Bronchial epithelial cell (primary cell): ENCODE measurements at regions not wholly inside any gene's neighbourhood (a gene's known extent, or its start where the extent isn't known, plus 50 kb on each side); places are given as distances from the start of the nearest gene placed in this dataset.
A peak's percentile ranks its signal among the peaks of the same experiment; 100 is the strongest.

Source experiments
- DNase-seq: peaks from one replicate; pipeline ENCODE4 v3.0.0-alpha.2; 2010; ENCODE audit warnings: low read depth
- FAIRE-seq: peaks from 2 replicates; lab custom pipeline; 2011; peaks lifted over from hg19 to GRCh38; lab: Jason Lieb, UNC
- H3K27me3 ChIP-seq: 2 replicates; pipeline ENCODE4 v1.5.1; 2011; ENCODE audit warnings: low read length; ENCODE audit not compliant: control insufficient read depth, insufficient read depth
- H3K36me3 ChIP-seq: 2 replicates; pipeline ENCODE4 v1.5.1; 2011; ENCODE audit warnings: low read length; ENCODE audit not compliant: control insufficient read depth, insufficient read depth
- H3K4me3 ChIP-seq: 2 replicates; pipeline ENCODE4 v1.5.1; 2011; ENCODE audit warnings: mild to moderate bottlenecking, low read depth, low read length, control low read depth
- CTCF ChIP-seq: IDR thresholded peaks from 2 replicates; pipeline ENCODE4 v1.5.1; 2011; ENCODE audit warnings: mild to moderate bottlenecking, moderate library complexity, low read length, control low read depth, inconsistent platforms; ENCODE audit not compliant: insufficient read depth, severe bottlenecking

GRCh38 chr4:123737156-123737555 is 340.6 kb downstream of the SPRY1 start:
- no peak overlapping the region for H3K4me3 ChIP-seq
- no peak for TF ChIP-seq CTCF
- no peaks in the 10 kb centered on the region for H3K36me3 ChIP-seq
- DNase-seq (no peak), FAIRE-seq (no peak)
- H3K27me3 ChIP-seq, result no peaks in the 10 kb centered on the region

GRCh38 chr4:123739806-123740205 is 343.2 kb downstream of the SPRY1 start:
- H3K36me3 ChIP-seq, result no peaks in the 10 kb centered on the region
- no peak overlapping the region for H3K4me3 ChIP-seq
- H3K27me3 ChIP-seq, result no peaks in the 10 kb centered on the region
- DNase-seq (no peak), FAIRE-seq (no peak)
- TF ChIP-seq CTCF, result no peak

GRCh38 chr4:123740236-123740635 is 343.6 kb downstream of the SPRY1 start:
- TF ChIP-seq CTCF, result no peak
- H3K4me3 ChIP-seq, result no peak overlapping the region
- H3K27me3 ChIP-seq, result no peaks in the 10 kb centered on the region
- no peaks in the 10 kb centered on the region for H3K36me3 ChIP-seq
- DNase-seq (no peak), FAIRE-seq (no peak)

- H3K27me3 ChIP-seq, result no peaks in the 10 kb centered on the region
- H3K36me3 ChIP-seq, result no peaks in the 10 kb centered on the region
- DNase-seq, result no peak
- FAIRE-seq, result no peak
- H3K4me3 ChIP-seq, result no peak overlapping the region
- TF ChIP-seq CTCF, result no peak
Observed at GRCh38 chr4:123741906-123742305, 345.3 kb downstream of the SPRY1 start.

GRCh38 chr4:123743848-123744247 is 347.3 kb downstream of the SPRY1 start:
- FAIRE-seq, result no peak
- TF ChIP-seq CTCF, result no peak

GRCh38 chr4:123744664-123745290 is 348.2 kb downstream of the SPRY1 start:
- no peak for TF ChIP-seq CTCF
- H3K4me3 ChIP-seq, result no peak overlapping the region
- FAIRE-seq, result no peak
- peak; percentile 12 for DNase-seq
- H3K27me3 ChIP-seq, result no peaks in the 10 kb centered on the region
- no peaks in the 10 kb centered on the region for H3K36me3 ChIP-seq

More at GRCh38 chr4:123743848-123744247, 347.3 kb downstream of the SPRY1 start:
- DNase-seq, result no peak
- Histone ChIP-seq H3K27me3 (no peaks in the 10 kb centered on the region), H3K36me3 (no peaks in the 10 kb centered on the region), H3K4me3 (no peak overlapping the region)
